GM10266 (cell line): ENCODE measurements at regions not wholly inside any gene's neighbourhood (a gene's known extent, or its start where the extent isn't known, plus 50 kb on each side); places are given as distances from the start of the nearest gene placed in this dataset.

Experiments
- DNase-seq: peaks from one replicate; pipeline ENCODE4 v3.0.0; 2012; ENCODE audit errors: extremely low spot score
- TF ChIP-seq, protein P1 (sequence below): IDR thresholded peaks from 2 replicates; pipeline ENCODE4 v1.5.1; 2012; ENCODE audit warnings: mild to moderate bottlenecking, low read depth; ENCODE audit not compliant: control insufficient read depth, insufficient read depth; ENCODE audit errors: missing control alignments

DNA sequence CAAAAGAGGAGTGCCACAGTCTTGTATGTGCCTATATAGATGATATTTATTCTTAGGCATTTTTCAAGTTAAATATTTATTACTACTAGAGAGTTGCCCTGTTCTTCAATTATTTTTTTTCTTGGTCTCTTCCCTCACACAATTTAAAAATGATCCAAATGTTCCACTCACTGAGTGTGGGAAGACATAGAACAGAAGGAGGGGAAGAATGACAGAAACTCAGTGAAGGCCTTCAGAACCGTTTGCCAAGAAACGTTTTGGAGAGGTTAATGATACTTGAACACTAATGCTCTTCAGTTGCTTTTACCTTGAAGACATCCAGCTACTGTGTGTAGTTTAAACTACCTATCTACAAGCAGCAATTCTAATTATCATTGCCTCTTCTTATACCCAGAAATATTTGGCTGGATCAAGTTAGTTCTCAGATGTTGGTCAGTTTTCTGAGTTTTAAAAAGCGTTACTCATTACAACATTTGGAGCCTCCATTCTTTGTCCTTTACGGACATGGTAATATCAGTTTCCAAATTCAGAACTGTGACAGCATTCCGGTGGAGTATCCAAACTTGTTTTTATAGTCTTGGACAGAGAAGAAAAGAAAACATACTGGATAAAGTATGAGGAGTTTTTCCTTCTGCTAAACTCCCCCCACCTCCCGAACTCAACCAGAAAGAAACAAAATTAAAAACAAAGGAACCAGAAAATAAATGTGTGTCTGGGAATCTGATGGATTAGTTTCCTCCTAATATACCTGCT, 389.7 kb downstream of the SPRY1 start:
- DNase-seq = no peak
- TF ChIP-seq, protein P1, sequence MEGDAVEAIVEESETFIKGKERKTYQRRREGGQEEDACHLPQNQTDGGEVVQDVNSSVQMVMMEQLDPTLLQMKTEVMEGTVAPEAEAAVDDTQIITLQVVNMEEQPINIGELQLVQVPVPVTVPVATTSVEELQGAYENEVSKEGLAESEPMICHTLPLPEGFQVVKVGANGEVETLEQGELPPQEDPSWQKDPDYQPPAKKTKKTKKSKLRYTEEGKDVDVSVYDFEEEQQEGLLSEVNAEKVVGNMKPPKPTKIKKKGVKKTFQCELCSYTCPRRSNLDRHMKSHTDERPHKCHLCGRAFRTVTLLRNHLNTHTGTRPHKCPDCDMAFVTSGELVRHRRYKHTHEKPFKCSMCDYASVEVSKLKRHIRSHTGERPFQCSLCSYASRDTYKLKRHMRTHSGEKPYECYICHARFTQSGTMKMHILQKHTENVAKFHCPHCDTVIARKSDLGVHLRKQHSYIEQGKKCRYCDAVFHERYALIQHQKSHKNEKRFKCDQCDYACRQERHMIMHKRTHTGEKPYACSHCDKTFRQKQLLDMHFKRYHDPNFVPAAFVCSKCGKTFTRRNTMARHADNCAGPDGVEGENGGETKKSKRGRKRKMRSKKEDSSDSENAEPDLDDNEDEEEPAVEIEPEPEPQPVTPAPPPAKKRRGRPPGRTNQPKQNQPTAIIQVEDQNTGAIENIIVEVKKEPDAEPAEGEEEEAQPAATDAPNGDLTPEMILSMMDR = no peak

GRCh38 chr4:123786920-123787319, 390.3 kb downstream of the SPRY1 start:
- TF ChIP-seq, protein P1 = no peak
- DNase-seq = no peak

DNA sequence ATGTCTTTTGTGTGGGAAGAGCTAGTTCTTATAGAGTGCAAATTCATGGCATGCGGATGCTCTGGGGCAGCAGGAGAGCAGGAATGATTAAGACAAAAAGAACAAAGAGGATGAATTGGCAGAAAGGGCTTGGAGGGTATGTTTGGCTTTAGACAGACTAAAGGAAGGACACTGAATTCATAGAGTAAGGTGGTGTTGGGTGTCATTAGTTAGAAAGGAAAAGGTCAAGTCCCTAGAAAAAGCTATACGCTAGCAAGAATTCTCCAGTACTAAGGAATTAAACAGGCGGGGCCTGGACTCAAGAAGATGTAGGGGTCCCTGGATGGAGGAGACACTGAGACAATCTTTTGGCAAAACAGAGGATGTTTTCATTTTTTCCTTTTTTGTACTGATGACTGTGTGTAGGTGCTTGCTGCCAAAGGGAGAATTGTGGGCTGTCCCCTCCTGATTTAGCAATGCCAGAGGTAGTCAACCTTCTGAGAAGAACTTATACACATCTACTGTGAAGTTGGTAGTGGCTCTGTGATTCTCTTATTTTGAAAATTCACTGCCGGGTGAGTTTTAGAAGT, 391.0 kb downstream of the SPRY1 start:
- no peak for DNase-seq
- TF ChIP-seq, protein P1 = no peak

- no peak for DNase-seq
- TF ChIP-seq, protein P1 = no peak
These were observed 392.0 kb downstream of the SPRY1 start for GRCh38 chr4:123788577-123788976.

DNA sequence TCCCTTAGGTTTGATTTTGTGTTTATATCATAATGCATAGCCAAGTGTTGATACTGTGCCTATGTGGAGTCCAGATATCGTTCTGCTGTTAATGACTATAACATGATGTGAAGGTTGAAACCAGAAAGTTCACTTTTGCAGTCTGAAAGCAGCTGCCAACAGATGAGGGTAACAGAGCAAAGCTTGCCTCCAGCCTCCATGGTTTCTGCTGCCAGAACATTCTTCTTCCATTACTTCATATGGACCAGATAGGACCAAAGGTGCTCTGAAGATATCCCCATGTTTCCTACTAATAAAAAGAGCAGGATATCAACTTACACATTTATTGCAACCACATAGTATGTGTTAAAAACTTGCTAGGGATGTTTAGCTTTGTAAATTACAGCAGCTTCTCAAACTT, 394.1 kb downstream of the SPRY1 start:
- no peak for DNase-seq
- TF ChIP-seq, protein P1 = no peak

DNA sequence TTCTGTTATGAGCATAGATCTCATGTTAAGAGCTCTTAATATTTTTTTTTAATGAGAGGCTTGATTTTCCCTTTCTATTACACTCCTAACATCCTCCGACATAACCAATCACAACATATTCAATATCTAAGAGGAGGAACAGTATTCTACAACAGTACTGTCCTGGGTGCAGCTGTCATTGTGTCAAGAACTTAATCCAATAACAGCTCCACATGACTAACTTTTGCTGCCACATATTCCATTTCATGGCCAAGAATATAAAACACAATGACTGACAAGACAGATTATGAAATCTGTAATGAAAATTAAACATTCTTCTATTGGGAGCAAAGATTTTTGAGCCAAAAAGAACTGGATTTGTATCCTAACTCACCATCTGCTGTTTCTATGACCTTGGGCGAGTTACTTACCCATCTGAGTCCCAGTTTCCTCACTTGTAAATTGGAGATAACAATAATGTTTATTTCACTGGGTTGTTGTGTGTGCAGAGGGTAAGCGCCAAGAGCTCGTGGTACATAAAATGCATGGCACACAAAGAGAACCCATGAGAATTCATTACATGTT, 405.6 kb downstream of the SPRY1 start:
- DNase-seq = no peak
- TF ChIP-seq, protein P1 = no peak

- no peak for DNase-seq
- TF ChIP-seq, protein P1 = no peak
These were observed 406.3 kb downstream of the SPRY1 start for GRCh38 chr4:123802933-123803332.
